ENCODE measurements at regions not wholly inside any gene's neighbourhood (a gene's known extent, or its start where the extent isn't known, plus 50 kb on each side); places are given as distances from the start of the nearest gene placed in this dataset.

GRCh38 chr10:91006752-91007346 lies 86.0 kb upstream of the ANKRD1 start:
- ATAC-seq (no peak), DNase-seq (no peak)
- Histone ChIP-seq H3K4me3 (no peak overlapping the region), H3K27me3 (no peaks in the 10 kb centered on the region), H3K4me1 (peaks cover 0 to 13% (median 8%) of the 10 kb centered on the region in 12 donors), H3K9me3 (no peaks in the 10 kb centered on the region), H3K27ac (peak overlapping the region in 8 of 12 donors; percentile 6 to 53 (median 22)), H3K36me3 (no peaks in the 10 kb centered on the region)
- TF ChIP-seq POLR2A (IDR thresholded peaks at IDR 0.05), result no peak
- no peak for TF ChIP-seq CTCF (IDR thresholded peaks at IDR 0.05)
- 58 to 78% (median 62%) methylated on average over 1 of the region's 1 CpG for WGBS, 4 donors
- intact Hi-C loops (cut with DNase I), result loop anchor here in 8 of 10 donors (1.0 to 10.0 kb wide), 5 partner anchors 78 to 245 kb away; no protein-coding TSS in a partner anchor

- ATAC-seq (no peak), DNase-seq (no peak)
- Histone ChIP-seq H3K36me3 (no peaks in the 10 kb centered on the region), H3K9me3 (no peaks in the 10 kb centered on the region), H3K4me3 (no peak overlapping the region), H3K4me1 (peaks cover 0 to 13% (median 8%) of the 10 kb centered on the region in 12 donors), H3K27ac (no peak overlapping the region), H3K27me3 (no peaks in the 10 kb centered on the region)
- TF ChIP-seq CTCF (IDR thresholded peaks at IDR 0.05) (no peak), POLR2A (IDR thresholded peaks at IDR 0.05) (no peak)
- intact Hi-C loops (cut with DNase I), result loop anchor here in 8 of 10 donors (1.0 to 10.0 kb wide), 5 partner anchors 77 to 245 kb away; no protein-coding TSS in a partner anchor
These were observed 86.8 kb upstream of the ANKRD1 start for GRCh38 chr10:91007655-91008054.

- no peak for DNase-seq
- TF ChIP-seq POLR2A (IDR thresholded peaks at IDR 0.05), result no peak
- no peak for TF ChIP-seq CTCF (IDR thresholded peaks at IDR 0.05)
- no peak overlapping the region for H3K4me3 ChIP-seq
- no peaks in the 10 kb centered on the region for H3K9me3 ChIP-seq
- ATAC-seq, result no peak
- intact Hi-C loops (cut with DNase I), result loop anchor here in 5 of 10 donors (5.0 to 10.0 kb wide), 2 partner anchors 76 to 243 kb away; no protein-coding TSS in a partner anchor
- no peaks in the 10 kb centered on the region for H3K27me3 ChIP-seq
- H3K27ac ChIP-seq, result no peak overlapping the region
- no peaks in the 10 kb centered on the region for H3K36me3 ChIP-seq
- 86 to 96% (median 90%) methylated on average over 1 of the region's 1 CpG for WGBS, 4 donors
- H3K4me1 ChIP-seq, result peaks cover 0 to 13% (median 8%) of the 10 kb centered on the region in 12 donors
These were observed 88.2 kb upstream of the ANKRD1 start for GRCh38 chr10:91009121-91009520.

- WGBS, 4 donors, result 82 to 86% (median 85%) methylated on average over 3 of the region's 3 CpGs
- no peak for DNase-seq
- Histone ChIP-seq H3K9me3 (no peaks in the 10 kb centered on the region), H3K36me3 (no peaks in the 10 kb centered on the region), H3K4me1 (peaks cover 0 to 13% (median 8%) of the 10 kb centered on the region in 12 donors), H3K27me3 (no peaks in the 10 kb centered on the region), H3K27ac (no peak overlapping the region), H3K4me3 (no peak overlapping the region)
- intact Hi-C loops (cut with DNase I), result no loop called here
- no peak for TF ChIP-seq POLR2A (IDR thresholded peaks at IDR 0.05)
- TF ChIP-seq CTCF (IDR thresholded peaks at IDR 0.05), result no peak
- no peak for ATAC-seq
These were observed 90.1 kb upstream of the ANKRD1 start for GRCh38 chr10:91010952-91011351.
